HG02852 (cell line): ENCODE measurements at regions not wholly inside any gene's neighbourhood (a gene's known extent, or its start where the extent isn't known, plus 50 kb on each side); places are given as distances from the start of the nearest gene placed in this dataset.
"Not testable (repeated sequence)": the region's sequence is repeated elsewhere in the genome, so short reads cannot be mapped to it uniquely, and the experiment has no call there.

Experiments used
- ATAC-seq: cut with Tn5 transposase; IDR thresholded peaks from one replicate; pipeline ENCODE4 v1.9.1; 2021; ENCODE audit warnings: mild to moderate bottlenecking, moderate library complexity; ENCODE audit not compliant: unreplicated experiment

DNA sequence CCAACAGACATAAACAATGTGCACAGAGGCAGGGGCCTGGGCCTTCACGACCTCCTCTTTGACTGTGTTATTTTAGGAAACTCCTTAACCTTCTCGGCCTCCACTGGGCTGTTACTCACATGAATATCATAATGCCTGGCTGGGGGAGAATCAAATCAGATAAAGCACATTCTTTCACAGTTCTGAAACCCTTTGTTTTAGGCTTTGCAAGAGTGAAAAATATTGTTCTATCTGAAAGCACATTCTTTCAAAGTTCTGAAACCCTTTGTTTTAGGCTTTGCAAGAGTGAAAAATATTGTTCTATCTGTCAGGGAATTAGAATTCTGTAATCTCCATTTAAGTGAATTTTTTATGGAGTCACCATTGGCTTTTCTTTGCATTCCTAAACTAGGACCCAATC lies 50.7 kb upstream of the SYNDIG1 start:
- no peak for ATAC-seq

DNA sequence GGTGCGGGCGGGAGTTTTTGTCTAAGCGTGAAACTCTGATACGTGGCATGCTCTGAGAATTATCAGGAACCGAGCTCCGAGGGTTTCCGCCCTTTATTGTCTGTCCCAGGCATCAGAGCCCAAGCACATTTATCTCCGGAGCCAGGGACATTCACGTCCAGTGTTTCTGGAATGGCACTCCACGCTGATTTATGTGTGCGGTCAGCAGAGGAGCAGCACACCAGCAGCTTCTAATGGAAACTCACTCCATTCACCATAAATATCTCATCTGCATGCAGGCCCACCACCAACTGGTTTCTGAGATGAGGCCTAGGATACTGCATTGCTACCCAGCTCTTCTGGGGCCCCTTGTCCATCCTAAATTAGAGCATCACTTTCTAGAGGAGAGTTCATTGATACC lies 51.9 kb upstream of the SYNDIG1 start:
- ATAC-seq = no peak

DNA sequence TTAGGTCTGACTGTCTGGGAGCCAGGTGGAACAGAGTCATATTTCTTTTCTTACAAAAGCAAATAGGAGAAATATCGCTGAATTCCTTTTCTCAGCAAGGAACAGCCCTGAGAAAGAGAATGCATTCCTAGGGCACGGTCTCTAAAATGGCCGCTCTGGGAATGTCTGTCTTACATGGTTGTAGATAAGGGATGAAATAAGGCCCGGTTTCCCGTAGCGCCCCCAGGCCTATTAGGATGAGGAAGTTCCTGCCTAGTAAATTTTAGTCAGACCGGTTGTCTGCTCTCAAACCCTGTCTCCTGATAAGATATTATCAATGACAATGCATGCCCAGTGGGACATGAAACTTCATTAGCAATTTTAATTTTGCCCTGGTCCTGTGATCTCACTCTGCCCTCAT lies 54.0 kb upstream of the SYNDIG1 start:
- ATAC-seq = not testable (repeated sequence)

DNA sequence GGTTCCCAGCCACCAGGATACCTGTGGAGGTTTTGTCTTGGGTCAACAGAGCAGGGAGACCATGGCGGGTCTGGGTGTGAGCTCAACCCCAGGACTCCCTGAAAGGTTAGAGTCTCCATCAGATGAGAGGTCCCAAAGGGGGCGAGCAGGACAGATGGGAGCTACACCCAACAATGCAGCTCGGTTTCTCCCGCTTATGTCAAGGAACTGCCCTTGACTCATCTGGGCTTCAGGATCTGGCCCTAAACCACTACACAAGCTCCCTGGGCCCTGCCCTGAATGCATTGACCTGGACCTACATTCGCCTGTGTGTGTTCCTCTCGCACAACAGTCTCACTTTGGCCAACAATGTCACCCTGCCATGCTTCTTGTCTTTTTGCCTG lies 57.6 kb upstream of the SYNDIG1 start:
- no peak for ATAC-seq

- no peak for ATAC-seq
These were observed 58.2 kb upstream of the SYNDIG1 start for GRCh38 chr20:24411003-24411833.

- ATAC-seq = no peak
These were observed 62.3 kb upstream of the SYNDIG1 start for GRCh38 chr20:24407151-24407550.

GRCh38 chr20:24406750-24407149 lies 62.7 kb upstream of the SYNDIG1 start:
- ATAC-seq = no peak

- ATAC-seq = no peak
These were observed 63.2 kb upstream of the SYNDIG1 start for GRCh38 chr20:24406251-24406650.

DNA sequence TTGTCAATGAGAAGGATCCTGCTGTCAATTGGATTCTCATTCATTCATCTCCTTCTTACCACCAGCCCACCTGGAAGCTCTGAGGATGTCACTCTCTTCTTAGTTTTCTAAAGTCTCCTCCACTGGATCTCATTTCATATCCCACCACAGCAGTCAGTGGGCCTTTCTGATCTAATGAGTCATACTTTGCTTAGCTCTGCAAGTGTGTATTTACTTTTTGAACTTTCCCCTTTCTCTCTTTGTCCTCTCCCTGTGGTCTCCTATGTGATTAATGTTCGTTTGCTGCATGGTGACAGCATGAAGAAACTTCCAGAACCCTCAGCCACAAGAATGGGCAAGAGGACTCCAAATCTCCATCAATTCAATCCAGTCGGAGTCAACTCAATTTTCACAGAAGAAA lies 63.6 kb upstream of the SYNDIG1 start:
- no peak for ATAC-seq

DNA sequence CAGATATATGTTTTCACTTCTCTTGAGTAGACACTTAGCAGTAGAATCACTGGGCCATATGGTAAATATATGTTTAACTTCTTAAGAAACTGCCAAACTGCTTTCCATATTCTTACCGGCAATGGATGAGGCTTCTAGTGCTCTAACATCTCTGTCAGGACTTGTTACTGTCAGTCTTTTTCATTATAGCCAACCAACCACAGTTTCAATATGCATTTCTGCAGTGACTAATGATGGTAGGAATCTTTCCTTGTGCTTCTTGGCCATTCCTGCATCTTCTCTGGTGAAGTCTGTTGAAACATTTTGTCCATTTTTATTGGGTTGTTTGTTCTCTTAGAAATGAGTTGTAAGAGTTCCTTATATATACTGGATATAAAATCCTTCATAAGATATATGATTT lies 66.0 kb upstream of the SYNDIG1 start:
- ATAC-seq = no peak

- ATAC-seq = no peak
These were observed 67.2 kb upstream of the SYNDIG1 start for GRCh38 chr20:24402188-24402587.

- ATAC-seq = no peak
These were observed 74.3 kb upstream of the SYNDIG1 start for GRCh38 chr20:24395151-24395550.

- no peak for ATAC-seq
These were observed 75.5 kb upstream of the SYNDIG1 start for GRCh38 chr20:24393903-24394302.

GRCh38 chr20:24392612-24393011 lies 76.8 kb upstream of the SYNDIG1 start:
- no peak for ATAC-seq

DNA sequence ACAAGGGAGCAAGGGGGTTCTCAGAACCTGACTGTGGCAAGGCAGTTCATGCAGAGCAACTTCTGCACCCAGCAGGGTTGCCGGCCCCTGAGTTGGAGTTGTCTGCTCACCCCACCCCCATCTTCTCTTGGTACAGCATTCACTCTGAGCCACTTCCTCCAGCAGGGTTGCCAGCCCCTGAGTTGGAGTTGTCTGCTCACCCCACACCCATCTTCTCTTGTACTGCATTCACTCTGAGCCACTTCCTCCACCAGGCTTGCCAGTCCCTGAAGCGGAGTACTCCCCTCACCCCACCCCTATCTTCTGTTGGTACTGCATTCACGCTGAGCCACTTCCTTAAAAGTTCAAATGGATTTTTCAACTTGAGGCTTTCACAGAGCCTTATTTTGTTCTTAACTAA lies 79.7 kb upstream of the SYNDIG1 start:
- no peak for ATAC-seq

GRCh38 chr20:24388828-24389380 lies 80.5 kb upstream of the SYNDIG1 start:
- ATAC-seq = no peak

DNA sequence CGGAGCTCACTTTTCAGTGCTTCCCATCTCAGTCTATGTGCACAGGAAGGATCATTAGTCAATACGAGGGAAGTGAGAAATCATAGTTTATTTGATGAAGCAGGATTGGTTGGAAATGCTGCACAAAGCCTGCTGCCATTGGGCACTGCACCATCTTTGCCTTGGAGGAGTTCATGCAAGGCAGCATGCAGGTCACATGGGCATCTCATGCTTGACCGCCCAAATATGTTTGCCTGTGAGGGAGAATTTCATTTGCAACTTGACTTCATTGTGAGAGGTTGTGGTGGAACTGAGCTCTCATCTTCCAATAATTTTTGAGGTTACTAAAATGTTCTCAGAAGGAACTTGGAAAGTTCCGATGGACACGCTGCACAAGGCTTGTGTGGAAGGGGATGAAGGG lies 83.9 kb upstream of the SYNDIG1 start:
- ATAC-seq = no peak

DNA sequence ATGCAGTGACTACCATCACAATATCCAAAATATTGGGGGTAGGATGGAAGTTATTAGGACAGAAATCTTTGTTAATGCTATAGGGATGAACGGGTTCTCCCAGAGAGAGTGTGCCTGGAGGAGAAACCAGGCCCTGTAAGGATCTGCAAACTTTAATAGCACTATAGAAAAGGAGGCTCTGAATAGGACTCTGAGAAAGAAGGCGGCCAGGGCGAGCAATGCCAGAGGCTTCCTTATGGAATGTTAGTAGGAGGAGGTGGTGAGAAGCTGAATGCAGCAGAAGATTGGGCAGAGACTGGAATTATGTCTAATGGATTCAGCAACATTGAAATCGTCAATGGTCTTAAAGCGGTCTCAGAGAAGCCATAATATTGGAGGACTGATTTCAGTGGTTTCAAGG lies 84.6 kb upstream of the SYNDIG1 start:
- ATAC-seq = no peak

- no peak for ATAC-seq
These were observed 86.7 kb upstream of the SYNDIG1 start for GRCh38 chr20:24382743-24383142.

DNA sequence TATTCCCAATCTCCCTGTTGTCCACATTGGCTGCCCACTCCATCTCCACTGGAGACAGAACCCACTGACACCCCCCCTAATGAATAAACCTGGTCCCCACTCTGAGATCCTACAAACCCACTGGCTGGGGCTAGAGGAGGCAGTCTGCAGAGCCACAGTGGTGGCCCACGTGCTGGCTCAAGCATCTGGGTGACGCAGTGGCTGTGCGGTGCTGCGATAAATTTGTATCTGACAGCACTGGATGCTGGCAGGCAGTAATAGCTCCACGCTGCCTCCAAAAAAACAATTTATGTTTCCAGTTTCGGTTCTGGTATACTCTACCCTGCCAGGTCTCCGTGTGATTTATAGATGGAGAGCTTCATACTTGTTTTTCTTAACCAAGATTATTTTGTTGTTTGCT lies 87.1 kb upstream of the SYNDIG1 start:
- ATAC-seq = no peak

DNA sequence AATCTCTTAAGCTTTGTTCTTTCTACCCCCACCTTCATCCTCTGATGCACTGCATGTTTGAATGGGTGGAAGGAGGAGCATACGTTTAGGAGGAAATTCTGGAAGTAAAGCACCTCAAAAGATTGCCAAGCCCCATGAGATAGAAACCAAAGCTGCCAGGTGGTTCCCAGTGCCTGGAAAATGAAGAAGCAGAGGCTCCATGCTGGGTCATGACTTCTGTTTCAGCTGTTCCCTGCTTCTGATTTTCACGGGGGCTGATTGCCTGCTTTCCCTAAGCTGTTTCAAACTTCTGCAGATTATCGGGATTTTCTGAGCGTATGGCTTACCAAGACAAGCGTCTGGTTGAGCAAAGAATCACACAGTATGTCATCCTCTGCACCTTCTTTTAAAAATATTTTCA lies 87.5 kb upstream of the SYNDIG1 start:
- ATAC-seq = no peak

- no peak for ATAC-seq
These were observed 89.9 kb upstream of the SYNDIG1 start for GRCh38 chr20:24379484-24379927.
